ENCODE measurements at regions not wholly inside any gene's neighbourhood (a gene's known extent, or its start where the extent isn't known, plus 50 kb on each side); places are given as distances from the start of the nearest gene placed in this dataset.
"Not testable (repeated sequence)": the region's sequence is repeated elsewhere in the genome, so short reads cannot be mapped to it uniquely, and the experiment has no call there.

- DNase-seq: no peak
These were observed 186.7 kb upstream of the SSTR4 start for GRCh38 chr20:22848364-22848763.

DNA sequence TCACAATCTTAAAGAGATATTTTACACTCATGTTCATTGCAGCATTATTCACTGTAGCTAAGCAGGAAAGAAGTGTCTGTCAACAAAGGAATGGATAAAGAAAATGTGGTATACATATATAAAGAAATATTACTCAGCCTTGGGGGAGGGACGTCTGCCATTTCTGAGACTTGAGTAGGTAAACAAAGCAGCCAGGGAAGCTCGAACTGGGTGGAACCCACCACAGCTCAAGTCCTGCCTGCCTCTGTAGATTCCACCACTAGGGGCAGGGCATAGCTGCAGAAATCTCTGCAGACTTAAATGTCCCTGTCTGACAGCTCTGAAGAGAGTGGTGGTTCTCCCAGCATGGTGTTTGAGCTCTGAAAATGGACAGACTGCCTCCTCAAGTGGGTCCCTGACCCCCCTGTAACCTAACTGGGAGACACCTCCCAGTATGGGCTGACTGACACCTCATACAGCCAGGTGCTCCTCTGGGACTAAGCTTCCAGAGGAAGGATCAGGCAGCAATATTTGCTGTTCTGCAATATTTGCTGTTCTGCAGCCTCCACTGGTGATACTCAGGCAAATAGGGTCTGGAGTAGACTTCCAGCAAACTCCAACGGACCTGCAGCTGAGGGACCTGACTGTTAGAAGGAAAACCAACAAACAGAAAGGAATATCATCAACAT, 183.3 kb upstream of the SSTR4 start:
- not testable (repeated sequence) for DNase-seq

DNA sequence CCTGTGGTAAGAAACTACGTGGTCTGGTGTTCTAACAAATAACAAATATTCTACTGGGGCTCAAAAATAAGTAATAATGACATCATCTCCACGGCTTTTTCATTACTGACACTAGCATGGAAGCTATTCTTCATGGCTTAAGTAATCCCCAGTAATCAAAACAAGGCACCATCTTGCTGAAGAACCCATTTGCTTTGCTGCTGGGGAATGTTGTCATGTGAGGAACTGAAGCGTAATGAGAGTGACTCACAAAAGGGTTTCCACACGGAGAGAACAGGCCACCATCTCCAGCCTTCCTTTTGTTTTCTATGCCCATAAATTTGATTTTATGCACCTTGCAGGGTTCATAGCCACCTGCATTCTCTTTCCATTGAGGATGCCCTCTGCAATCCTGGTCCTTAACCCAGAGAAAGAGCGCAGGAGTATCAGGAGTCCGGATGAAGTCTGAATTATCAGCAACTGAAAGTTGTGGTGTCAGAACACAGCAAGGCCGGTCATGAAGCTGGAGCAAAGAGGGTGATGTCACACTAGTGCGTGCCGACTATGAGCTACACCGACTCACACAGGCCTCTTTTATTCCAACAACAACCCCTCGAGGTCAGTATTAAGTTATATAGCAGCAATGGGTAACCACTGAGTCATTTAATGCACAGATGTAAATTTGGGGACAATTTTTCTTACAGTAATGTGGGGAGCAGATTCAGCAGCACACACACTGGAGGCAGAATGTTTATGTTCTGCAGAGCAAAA, 173.7 kb upstream of the SSTR4 start:
- DNase-seq: no peak

GRCh38 chr20:22861990-22862389, 173.1 kb upstream of the SSTR4 start:
- DNase-seq: no peak

GRCh38 chr20:22862671-22863230, 172.4 kb upstream of the SSTR4 start:
- DNase-seq: no peak

DNA sequence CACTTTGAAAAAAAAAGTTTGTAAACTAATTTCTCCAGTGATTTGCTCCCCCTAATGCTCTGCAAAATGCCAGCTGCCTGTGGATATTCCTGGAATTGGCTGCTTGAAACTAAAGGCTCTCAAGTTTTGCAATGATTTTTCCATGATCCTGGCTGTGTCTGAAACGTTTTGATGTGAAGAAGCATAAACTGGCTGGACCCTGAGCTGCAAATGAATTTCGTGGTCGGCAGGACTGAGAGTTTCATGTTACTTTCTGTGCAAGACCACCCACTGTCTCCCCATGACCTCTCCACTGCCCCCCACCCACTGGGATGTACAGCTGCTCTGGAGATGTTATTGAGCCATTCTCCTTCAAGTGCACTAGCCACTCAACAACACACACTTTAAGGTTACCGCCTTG, 171.3 kb upstream of the SSTR4 start:
- DNase-seq: peak; percentile 21

DNA sequence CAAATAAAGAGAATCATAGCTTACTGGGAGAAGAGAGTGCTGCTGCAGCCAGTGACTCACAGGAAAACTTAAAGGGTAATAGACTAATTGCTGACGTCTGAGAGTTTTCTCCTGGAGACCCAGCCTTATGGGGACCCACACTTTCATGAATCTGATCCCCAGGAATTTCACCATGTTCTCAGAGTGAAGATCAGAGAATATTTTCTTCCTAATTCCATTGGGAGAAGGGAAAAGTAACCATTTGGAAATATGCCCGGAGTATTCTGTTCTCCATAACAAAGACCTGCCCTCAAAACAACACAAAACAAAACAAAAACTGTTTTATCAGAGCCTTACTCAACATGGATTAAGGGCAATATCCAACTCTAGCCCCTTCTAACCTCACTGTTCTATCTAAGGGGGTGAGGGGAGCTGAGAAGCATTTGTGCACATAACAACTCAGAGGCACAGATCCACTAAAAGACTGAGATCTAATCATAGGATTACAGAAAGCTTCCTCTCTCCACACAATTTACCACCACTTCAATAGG, 168.2 kb upstream of the SSTR4 start:
- DNase-seq: no peak

DNA sequence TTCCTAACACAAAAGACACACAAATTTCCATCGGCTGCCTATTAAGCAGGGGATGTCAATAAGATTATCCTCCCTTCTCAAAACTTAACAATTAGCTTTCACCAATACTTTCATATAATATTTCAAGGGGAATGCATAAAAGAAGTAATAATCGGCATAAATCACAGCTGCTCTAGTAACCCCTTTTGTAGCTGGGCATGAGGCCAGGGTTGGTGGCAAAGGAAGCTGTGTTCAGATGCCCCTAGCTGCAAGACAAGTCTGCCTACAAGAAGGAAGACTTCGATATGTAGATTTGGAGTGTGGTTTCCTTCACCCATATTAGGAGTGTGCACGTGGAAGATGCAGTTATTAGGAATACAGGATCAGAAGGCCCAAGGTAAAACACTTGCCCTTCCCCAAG, 156.9 kb upstream of the SSTR4 start:
- DNase-seq: no peak

DNA sequence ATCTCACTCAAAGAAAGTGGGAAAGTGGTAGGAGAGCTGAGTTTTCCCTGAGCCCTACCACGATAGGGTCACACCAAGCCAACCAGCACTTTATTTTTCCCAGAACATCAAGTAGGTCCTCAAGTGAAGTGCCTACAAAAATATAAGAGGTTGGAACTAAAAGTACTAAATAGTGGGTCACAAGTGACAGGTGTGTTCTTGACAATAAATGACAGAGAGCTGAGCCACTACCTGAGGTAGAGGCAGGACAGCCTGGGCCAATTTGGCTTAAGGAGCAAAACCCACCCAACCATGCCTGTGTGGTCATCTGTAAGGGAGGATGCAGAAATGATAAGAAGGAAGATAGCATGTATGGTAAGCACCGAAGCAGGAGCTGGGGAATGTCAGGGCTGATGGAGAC, 154.8 kb upstream of the SSTR4 start:
- no peak for DNase-seq

DNA sequence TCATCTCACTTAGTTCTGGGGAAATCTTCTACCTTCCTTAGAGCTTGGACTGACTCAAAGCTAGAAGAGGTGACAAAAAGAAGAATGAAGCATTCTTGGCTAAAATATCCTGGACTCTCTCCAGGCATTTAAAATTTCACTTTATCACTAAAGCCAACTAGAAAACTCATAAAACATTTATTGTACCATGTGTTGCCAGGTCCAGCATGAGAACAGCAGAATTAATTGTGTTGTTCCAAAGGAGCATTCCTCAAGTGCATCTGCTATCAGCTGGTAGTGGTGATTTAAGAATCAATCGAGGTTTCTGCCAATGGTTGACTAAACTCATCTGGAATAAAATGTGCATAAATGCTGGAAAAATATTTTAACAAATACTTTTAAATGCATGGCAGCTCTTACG, 147.3 kb upstream of the SSTR4 start:
- DNase-seq: no peak

DNA sequence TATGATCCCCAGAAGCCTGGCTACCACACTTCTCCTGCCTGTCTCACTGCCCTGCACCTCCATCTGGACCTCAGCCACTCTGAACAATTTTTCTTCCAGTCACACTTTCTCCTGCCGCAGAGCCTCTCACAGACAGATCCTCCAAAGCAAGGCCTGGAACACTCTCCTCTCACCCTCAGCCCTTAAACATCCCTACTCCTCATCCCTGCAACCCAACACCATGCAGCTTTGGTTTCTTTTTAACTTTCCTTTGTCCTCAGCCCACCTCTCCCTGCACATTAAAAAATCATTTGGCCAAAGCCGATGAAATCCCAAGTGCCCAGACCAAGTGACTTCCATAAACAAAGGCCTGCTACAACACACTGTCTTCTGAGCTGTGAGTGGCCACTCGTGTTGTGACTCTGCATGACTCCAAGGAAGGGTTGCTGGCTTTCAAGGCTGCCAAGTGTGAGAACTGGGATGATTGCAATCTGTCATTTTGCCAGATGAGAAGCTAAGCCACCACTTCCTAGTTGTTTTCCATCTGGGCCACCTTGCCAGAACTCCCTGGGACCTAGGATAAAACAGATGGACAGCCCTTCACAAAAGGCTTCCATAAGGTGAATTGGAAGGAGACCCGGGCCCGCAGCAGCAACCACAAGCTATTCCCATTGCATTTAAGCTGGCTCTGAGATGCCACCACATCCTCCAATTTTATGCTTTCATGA, 144.4 kb upstream of the SSTR4 start:
- no peak for DNase-seq

GRCh38 chr20:22901164-22901563, 133.9 kb upstream of the SSTR4 start:
- DNase-seq: no peak

DNA sequence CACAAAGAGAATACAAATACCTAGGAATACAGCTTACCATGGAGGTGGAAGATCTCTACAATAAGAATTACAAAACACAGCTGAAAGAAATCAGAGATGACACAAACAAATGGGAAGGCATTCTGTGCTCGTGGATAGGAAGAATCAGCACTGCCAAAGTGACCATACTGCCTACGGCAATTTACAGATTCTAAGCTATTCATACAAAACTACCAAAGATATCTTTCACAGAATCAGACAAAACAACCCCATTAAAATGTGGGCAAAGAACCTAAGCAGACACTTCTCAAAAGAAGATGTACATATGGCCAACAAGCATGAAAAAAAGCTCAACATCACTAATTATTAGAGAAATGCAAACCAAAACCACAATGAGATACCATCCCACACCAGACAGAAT, 133.2 kb upstream of the SSTR4 start:
- DNase-seq: no peak

DNA sequence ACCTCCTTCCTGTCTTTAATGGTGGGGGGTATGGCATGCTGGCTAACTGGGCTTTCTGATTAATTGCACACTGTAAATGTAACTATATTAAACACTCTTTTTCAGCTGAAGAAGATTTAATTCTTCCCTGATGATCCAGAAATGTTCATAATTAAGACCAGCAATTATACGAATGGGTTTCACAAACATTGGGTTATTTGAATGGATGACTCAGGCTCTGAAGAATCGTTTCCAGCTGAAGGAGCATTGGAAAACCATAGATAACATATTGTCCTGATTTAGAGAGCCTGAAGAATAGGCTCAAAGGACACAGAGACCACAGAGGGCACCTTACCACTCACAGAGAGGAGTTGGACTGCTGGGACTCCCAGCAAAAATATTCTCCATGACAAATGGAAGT, 130.7 kb upstream of the SSTR4 start:
- DNase-seq: no peak

- DNase-seq: no peak
These were observed 130.2 kb upstream of the SSTR4 start for GRCh38 chr20:22904905-22905304.

GRCh38 chr20:22905658-22906057, 129.5 kb upstream of the SSTR4 start:
- DNase-seq: peak; percentile 84

GRCh38 chr20:22908437-22908836, 126.7 kb upstream of the SSTR4 start:
- DNase-seq: no peak

DNA sequence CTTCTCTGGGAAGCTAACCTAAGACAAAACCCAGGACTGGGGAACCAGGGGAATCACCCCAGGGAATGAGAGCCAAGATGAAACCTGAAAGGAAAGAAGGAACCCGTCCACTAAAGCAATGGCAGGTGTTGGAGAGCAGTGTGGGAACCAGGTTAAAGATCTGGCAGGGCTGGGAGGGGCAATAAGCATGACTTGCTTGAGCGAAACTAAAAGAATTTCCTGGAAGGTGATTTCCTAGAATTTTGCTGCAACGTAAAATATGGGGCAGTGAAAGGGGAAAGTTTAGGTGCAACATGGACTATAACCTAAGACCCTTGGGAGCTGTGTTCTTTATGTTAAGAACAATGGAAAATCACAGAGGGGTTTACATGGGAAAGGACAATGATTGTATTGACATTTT, 126.2 kb upstream of the SSTR4 start:
- no peak for DNase-seq

DNA sequence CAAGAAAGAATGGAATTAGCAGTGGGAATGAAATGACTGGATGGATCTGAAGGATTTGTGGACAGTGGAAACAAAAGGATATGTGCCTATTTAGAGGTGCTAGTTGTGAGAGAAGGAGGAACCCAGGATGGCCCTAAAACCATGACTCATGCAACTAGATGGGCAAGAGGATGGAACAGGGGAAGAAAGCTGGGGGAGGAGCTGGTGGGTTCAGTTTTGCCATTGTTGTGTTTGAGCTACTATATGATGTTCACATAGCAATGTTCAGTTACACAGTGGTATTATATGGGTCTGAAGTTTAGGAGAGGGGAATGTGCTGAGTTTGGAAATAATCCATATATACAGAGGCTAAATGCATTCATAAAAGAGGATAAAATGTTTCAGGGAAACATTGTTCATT, 125.7 kb upstream of the SSTR4 start:
- DNase-seq: no peak

DNA sequence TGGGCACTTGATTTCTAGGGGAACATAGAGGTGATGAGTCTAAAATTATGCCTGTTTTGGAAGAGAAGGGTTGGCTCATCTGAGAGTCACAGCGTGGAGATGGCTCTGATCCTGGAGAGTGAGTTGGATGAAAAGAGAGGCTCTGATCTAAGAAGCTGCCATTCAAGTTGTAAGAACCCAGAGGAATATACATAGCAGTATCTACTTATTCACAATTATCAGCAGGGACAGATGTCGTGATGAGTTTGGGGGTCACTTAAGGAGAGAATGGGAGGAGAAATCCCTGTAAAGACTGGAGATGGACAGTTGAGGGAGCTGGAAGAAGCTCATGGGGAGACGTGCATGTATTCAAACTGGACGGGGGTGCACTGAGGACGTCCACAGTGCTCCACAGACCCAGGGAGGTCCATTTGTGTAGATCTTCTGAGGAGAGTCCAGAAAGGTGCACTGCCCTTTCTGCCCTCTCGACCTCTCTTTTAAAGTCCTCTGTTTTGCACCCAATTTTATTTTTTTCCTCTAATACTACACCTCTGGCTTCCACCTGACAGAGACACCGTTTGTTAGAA, 124.7 kb upstream of the SSTR4 start:
- no peak for DNase-seq

GRCh38 chr20:22914291-22914690, 120.8 kb upstream of the SSTR4 start:
- DNase-seq: no peak

GRCh38 chr20:22915512-22915911, 119.6 kb upstream of the SSTR4 start:
- DNase-seq: no peak
